Testis (tissue), 2 donors: ENCODE measurements at regions not wholly inside any gene's neighbourhood (a gene's known extent, or its start where the extent isn't known, plus 50 kb on each side); places are given as distances from the start of the nearest gene placed in this dataset.

Experiments used
- DNase-seq: peaks from one replicate; pipeline ENCODE4 v3.0.0-alpha.2; 2019
- H3K27ac ChIP-seq, 2 donors: fragments of 200-600 bp; sonication (generic); one replicate each; pipeline ENCODE4 v1.5.1; 2019
- H3K27me3 ChIP-seq: fragments of 200-600 bp; sonication (generic); one replicate; pipeline ENCODE4 v1.5.1; 2019
- H3K36me3 ChIP-seq: fragments of 200-600 bp; sonication (generic); one replicate; pipeline ENCODE4 v1.5.1; 2017; ENCODE audit warnings: low read depth; ENCODE audit errors: missing control alignments
- H3K4me1 ChIP-seq: fragments of 200-600 bp; sonication (generic); one replicate; pipeline ENCODE4 v1.5.1; 2019
- H3K4me3 ChIP-seq, 2 donors: fragments of 200-600 bp; sonication (generic); one replicate each; pipeline ENCODE4 v1.5.1; 2017 to 2019
- H3K9me3 ChIP-seq: fragments of 200-600 bp; sonication (generic); one replicate; pipeline ENCODE4 v1.5.1; 2017
- POLR2A ChIP-seq: fragments of 450-650 bp; IDR thresholded peaks from one replicate; pipeline ENCODE4 v1.6.1; 2017; ENCODE audit warnings: antibody characterized with exemption, mild to moderate bottlenecking, moderate library complexity
- WGBS, 2 donors: methylation state at CpG; one replicate each; pipeline ENCODE4 v1.1.5; 2018; 5-methylcytosine and 5-hydroxymethylcytosine counted together
- intact Hi-C: fragments of 100-400 bp; cut with DNase I; formaldehyde crosslinking; loops from one replicate; pipeline ENCODE4 v1.15.1; 2023; ENCODE audit warnings: low total_unique reads
- TF ChIP-seq, protein P1 (sequence below), 3 experiments: fragments of 450-650 bp in 2 of 3; fragments of 200-600 bp in 1 of 3; sonication (generic) in 1 of 3; IDR thresholded peaks; one replicate each; pipeline ENCODE4 v1.5.1; 2016 to 2019; ENCODE audit warnings: antibody characterized with exemption in 3 of 3, mild to moderate bottlenecking in 2 of 3, moderate library complexity in 1 of 3

- WGBS, 2 donors, result 77 to 88% methylated on average over 18 of the region's 18 CpGs
- H3K27me3 ChIP-seq, result no peaks in the 10 kb centered on the region
- no peak overlapping the region for H3K27ac ChIP-seq
- no peaks in the 10 kb centered on the region for H3K36me3 ChIP-seq
- H3K4me3 ChIP-seq, result no peak overlapping the region
- no peaks in the 10 kb centered on the region for H3K4me1 ChIP-seq
- no peak for TF ChIP-seq POLR2A
- TF ChIP-seq, protein P1, sequence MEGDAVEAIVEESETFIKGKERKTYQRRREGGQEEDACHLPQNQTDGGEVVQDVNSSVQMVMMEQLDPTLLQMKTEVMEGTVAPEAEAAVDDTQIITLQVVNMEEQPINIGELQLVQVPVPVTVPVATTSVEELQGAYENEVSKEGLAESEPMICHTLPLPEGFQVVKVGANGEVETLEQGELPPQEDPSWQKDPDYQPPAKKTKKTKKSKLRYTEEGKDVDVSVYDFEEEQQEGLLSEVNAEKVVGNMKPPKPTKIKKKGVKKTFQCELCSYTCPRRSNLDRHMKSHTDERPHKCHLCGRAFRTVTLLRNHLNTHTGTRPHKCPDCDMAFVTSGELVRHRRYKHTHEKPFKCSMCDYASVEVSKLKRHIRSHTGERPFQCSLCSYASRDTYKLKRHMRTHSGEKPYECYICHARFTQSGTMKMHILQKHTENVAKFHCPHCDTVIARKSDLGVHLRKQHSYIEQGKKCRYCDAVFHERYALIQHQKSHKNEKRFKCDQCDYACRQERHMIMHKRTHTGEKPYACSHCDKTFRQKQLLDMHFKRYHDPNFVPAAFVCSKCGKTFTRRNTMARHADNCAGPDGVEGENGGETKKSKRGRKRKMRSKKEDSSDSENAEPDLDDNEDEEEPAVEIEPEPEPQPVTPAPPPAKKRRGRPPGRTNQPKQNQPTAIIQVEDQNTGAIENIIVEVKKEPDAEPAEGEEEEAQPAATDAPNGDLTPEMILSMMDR (IDR thresholded peaks at IDR 0.05), result no peak
- no peaks in the 10 kb centered on the region for H3K9me3 ChIP-seq
- intact Hi-C loops, result no loop called here
- DNase-seq, result no peak
Measured at GRCh38 chr18:75129717-75130477, 79.0 kb downstream of the PTGR3 start.

GRCh38 chr18:75128911-75129716, 79.8 kb downstream of the PTGR3 start:
- no peak for DNase-seq
- no peak overlapping the region for H3K4me3 ChIP-seq
- TF ChIP-seq, protein P1 (IDR thresholded peaks at IDR 0.05), result no peak
- TF ChIP-seq POLR2A, result no peak
- no peak overlapping the region for H3K27ac ChIP-seq
- H3K36me3 ChIP-seq, result no peaks in the 10 kb centered on the region
- H3K9me3 ChIP-seq, result no peaks in the 10 kb centered on the region
- 86 to 92% methylated on average over 14 to 17 of the region's 17 CpGs for WGBS, 2 donors
- intact Hi-C loops, result no loop called here
- no peaks in the 10 kb centered on the region for H3K27me3 ChIP-seq
- no peaks in the 10 kb centered on the region for H3K4me1 ChIP-seq

- WGBS, 2 donors, result 88 to 95% methylated on average over 7 of the region's 7 CpGs
- H3K27ac ChIP-seq, result no peak overlapping the region
- H3K9me3 ChIP-seq, result no peaks in the 10 kb centered on the region
- no peaks in the 10 kb centered on the region for H3K27me3 ChIP-seq
- H3K36me3 ChIP-seq, result no peaks in the 10 kb centered on the region
- TF ChIP-seq POLR2A, result no peak
- TF ChIP-seq, protein P1 (IDR thresholded peaks at IDR 0.05), result no peak
- intact Hi-C loops, result no loop called here
- DNase-seq, result no peak
- no peaks in the 10 kb centered on the region for H3K4me1 ChIP-seq
- no peak overlapping the region for H3K4me3 ChIP-seq
Measured at GRCh38 chr18:75128051-75128605, 80.8 kb downstream of the PTGR3 start.

- TF ChIP-seq POLR2A, result no peak
- TF ChIP-seq, protein P1 (IDR thresholded peaks at IDR 0.05), result no peak
- intact Hi-C loops, result no loop called here
- H3K36me3 ChIP-seq, result no peaks in the 10 kb centered on the region
- 91% methylated on average over 9 to 24 of the region's 24 CpGs for WGBS, 2 donors
- H3K27me3 ChIP-seq, result no peaks in the 10 kb centered on the region
- H3K9me3 ChIP-seq, result no peaks in the 10 kb centered on the region
- DNase-seq, result no peak
- no peak overlapping the region for H3K4me3 ChIP-seq
- no peaks in the 10 kb centered on the region for H3K4me1 ChIP-seq
- no peak overlapping the region for H3K27ac ChIP-seq
Measured at GRCh38 chr18:75127143-75128021, 81.6 kb downstream of the PTGR3 start.
